B cell (primary cell): ENCODE measurements at regions not wholly inside any gene's neighbourhood (a gene's known extent, or its start where the extent isn't known, plus 50 kb on each side); places are given as distances from the start of the nearest gene placed in this dataset.

Experiments used
- CTCF ChIP-seq: fragments of 200-600 bp; IDR thresholded peaks from one replicate; pipeline ENCODE4 v1.8.0; 2022; ENCODE audit warnings: antibody characterized with exemption, mild to moderate bottlenecking
- EZH2 ChIP-seq: IDR thresholded peaks from 2 replicates; pipeline ENCODE4 v1.6.1; 2012; ENCODE audit warnings: borderline replicate concordance, low read depth, mild to moderate bottlenecking, moderate library complexity, low read length; ENCODE audit not compliant: insufficient read depth, poor library complexity, severe bottlenecking

DNA sequence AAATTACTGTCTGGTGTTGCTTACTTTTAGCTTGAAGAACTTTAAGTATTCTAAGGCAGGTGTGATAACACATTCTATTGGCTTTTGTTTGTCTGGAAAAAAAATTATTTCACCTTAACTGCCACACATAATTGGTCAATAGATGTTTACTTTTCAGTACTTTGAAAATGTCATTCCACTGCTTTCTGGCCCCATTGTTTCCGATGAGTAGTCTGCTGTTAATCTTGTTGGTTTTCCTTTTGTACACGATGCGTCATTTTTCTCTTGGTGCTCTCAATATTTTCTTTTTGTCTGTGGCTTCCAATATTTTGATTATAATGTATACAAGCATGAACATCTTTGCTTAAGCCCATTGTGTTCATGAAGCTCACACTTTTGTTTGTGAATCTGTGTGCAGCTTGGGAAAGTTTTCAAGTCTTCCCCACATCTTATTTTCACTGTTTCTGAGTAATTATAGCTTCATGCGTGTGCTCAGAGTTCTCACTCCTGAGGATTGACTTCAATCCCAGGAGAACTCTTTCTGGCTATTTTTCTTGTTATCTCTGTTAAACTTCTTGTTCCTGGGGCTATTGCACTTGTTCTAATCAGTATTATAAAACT is 664.7 kb downstream of the IGSF11 start:
- no peak for TF ChIP-seq CTCF
- no peak for TF ChIP-seq EZH2
